HG03175 (cell line): ENCODE measurements at regions not wholly inside any gene's neighbourhood (a gene's known extent, or its start where the extent isn't known, plus 50 kb on each side); places are given as distances from the start of the nearest gene placed in this dataset.
"Not testable (repeated sequence)": the region's sequence is repeated elsewhere in the genome, so short reads cannot be mapped to it uniquely, and the experiment has no call there.

ENCODE experiments used
- ATAC-seq: cut with Tn5 transposase; IDR thresholded peaks from one replicate; pipeline ENCODE4 v1.9.1; 2021; ENCODE audit warnings: mild to moderate bottlenecking, moderate library complexity; ENCODE audit not compliant: unreplicated experiment

GRCh38 chr2:138066139-138066806, 102.0 kb downstream of the HNMT start:
- no peak for ATAC-seq

GRCh38 chr2:138066841-138067240, 102.6 kb downstream of the HNMT start:
- ATAC-seq, result no peak

- not testable (repeated sequence) for ATAC-seq
These were observed 104.4 kb downstream of the HNMT start for GRCh38 chr2:138068669-138069068.

GRCh38 chr2:138071042-138071719, 106.9 kb downstream of the HNMT start:
- ATAC-seq, result not testable (repeated sequence)

GRCh38 chr2:138071720-138072719, 107.7 kb downstream of the HNMT start:
- ATAC-seq, result no peak

- ATAC-seq, result no peak
These were observed 113.9 kb downstream of the HNMT start for GRCh38 chr2:138078153-138078552.

GRCh38 chr2:138079976-138080375, 115.7 kb downstream of the HNMT start:
- no peak for ATAC-seq

- ATAC-seq, result no peak
These were observed 117.2 kb downstream of the HNMT start for GRCh38 chr2:138081225-138082073.

GRCh38 chr2:138084206-138084605, 119.9 kb downstream of the HNMT start:
- ATAC-seq, result no peak

GRCh38 chr2:138085441-138085840, 121.2 kb downstream of the HNMT start:
- ATAC-seq, result not testable (repeated sequence)

GRCh38 chr2:138086576-138086975, 122.3 kb downstream of the HNMT start:
- no peak for ATAC-seq

GRCh38 chr2:138087751-138088593, 123.7 kb downstream of the HNMT start:
- no peak for ATAC-seq

GRCh38 chr2:138090330-138090729, 126.1 kb downstream of the HNMT start:
- peak; percentile 72 for ATAC-seq

- no peak for ATAC-seq
These were observed 129.2 kb downstream of the HNMT start for GRCh38 chr2:138093455-138093854.

GRCh38 chr2:138094031-138094430, 129.8 kb downstream of the HNMT start:
- no peak for ATAC-seq

- ATAC-seq, result no peak
These were observed 131.1 kb downstream of the HNMT start for GRCh38 chr2:138095336-138095735.

GRCh38 chr2:138099288-138099687, 135.0 kb downstream of the HNMT start:
- ATAC-seq, result not testable (repeated sequence)

GRCh38 chr2:138101718-138102117, 137.4 kb downstream of the HNMT start:
- ATAC-seq, result no peak

- no peak for ATAC-seq
These were observed 138.4 kb downstream of the HNMT start for GRCh38 chr2:138102664-138103063.

- ATAC-seq, result no peak
These were observed 138.9 kb downstream of the HNMT start for GRCh38 chr2:138103156-138103555.
